ENCODE measurements at regions not wholly inside any gene's neighbourhood (a gene's known extent, or its start where the extent isn't known, plus 50 kb on each side); places are given as distances from the start of the nearest gene placed in this dataset.

GRCh38 chr3:28617821-28618220 is 269.2 kb upstream of the AZI2 start:
- TF ChIP-seq POLR2AphosphoS5 (IDR thresholded peaks at IDR 0.05) = no peak
- TF ChIP-seq CTCF (IDR thresholded peaks at IDR 0.05) = no peak
- no peak for TF ChIP-seq EP300 (IDR thresholded peaks at IDR 0.05; ENCODE audit: low read depth)
- TF ChIP-seq POLR2A (IDR thresholded peaks at IDR 0.05) = no peak

All from transverse colon (tissue), 4 donors.